ENCODE measurements at regions not wholly inside any gene's neighbourhood (a gene's known extent, or its start where the extent isn't known, plus 50 kb on each side); places are given as distances from the start of the nearest gene placed in this dataset.

GRCh38 chr1:193543259-193543658, 356.8 kb upstream of the B3GALT2 start:
- TF ChIP-seq BACH2 (CRISPR knock-in tag; IDR thresholded peaks at IDR 0.05; ENCODE audit: borderline replicate concordance) (no peak), ZNF8 (CRISPR knock-in tag; IDR thresholded peaks at IDR 0.05) (no peak), ZFP30 (CRISPR knock-in tag; IDR thresholded peaks at IDR 0.05) (no peak), POU6F1 (CRISPR knock-in tag; IDR thresholded peaks at IDR 0.05; ENCODE audit: borderline replicate concordance, low read depth) (no peak), ZC3H10 (CRISPR knock-in tag; IDR thresholded peaks at IDR 0.05) (no peak), RARB (CRISPR knock-in tag; IDR thresholded peaks at IDR 0.05) (no peak), ARNTL (CRISPR knock-in tag; IDR thresholded peaks at IDR 0.05; ENCODE audit: borderline replicate concordance, low read depth) (no peak), ISL1 (CRISPR knock-in tag; IDR thresholded peaks at IDR 0.05) (no peak), CSRNP3 (CRISPR knock-in tag; IDR thresholded peaks at IDR 0.05) (no peak), ZNF70 (CRISPR knock-in tag; IDR thresholded peaks at IDR 0.05) (no peak), ZNF565 (CRISPR knock-in tag; conservative IDR thresholded peaks at IDR 0.05; ENCODE audit: low read depth) (no peak), TOX (CRISPR knock-in tag; IDR thresholded peaks at IDR 0.05; ENCODE audit: borderline replicate concordance) (no peak)
- peak; percentile 92 for ATAC-seq

- peak; percentile 39 for ATAC-seq
- TF ChIP-seq CSDC2 (CRISPR knock-in tag; IDR thresholded peaks at IDR 0.05) (no peak), ISL1 (CRISPR knock-in tag; IDR thresholded peaks at IDR 0.05) (no peak), BACH2 (CRISPR knock-in tag; IDR thresholded peaks at IDR 0.05; ENCODE audit: borderline replicate concordance) (no peak), TCF4 (CRISPR knock-in tag; IDR thresholded peaks at IDR 0.05; ENCODE audit: borderline replicate concordance) (no peak), TSHZ2 (CRISPR knock-in tag; IDR thresholded peaks at IDR 0.05) (no peak)
Measured at GRCh38 chr1:193542690-193543089, 356.3 kb upstream of the B3GALT2 start.

- ATAC-seq: no peak
- TF ChIP-seq PPARA (CRISPR knock-in tag; IDR thresholded peaks at IDR 0.05; ENCODE audit: borderline replicate concordance) (no peak), TCF4 (CRISPR knock-in tag; IDR thresholded peaks at IDR 0.05; ENCODE audit: borderline replicate concordance) (no peak), ISL1 (CRISPR knock-in tag; IDR thresholded peaks at IDR 0.05) (no peak), SNAI2 (CRISPR knock-in tag; IDR thresholded peaks at IDR 0.05) (no peak), TSHZ2 (CRISPR knock-in tag; IDR thresholded peaks at IDR 0.05) (no peak), ZNF565 (CRISPR knock-in tag; conservative IDR thresholded peaks at IDR 0.05; ENCODE audit: low read depth) (no peak), ESRRG (CRISPR knock-in tag; IDR thresholded peaks at IDR 0.05) (no peak), POU6F1 (CRISPR knock-in tag; IDR thresholded peaks at IDR 0.05; ENCODE audit: borderline replicate concordance, low read depth) (no peak), RARB (CRISPR knock-in tag; IDR thresholded peaks at IDR 0.05) (no peak), TOX (CRISPR knock-in tag; IDR thresholded peaks at IDR 0.05; ENCODE audit: borderline replicate concordance) (no peak), PATZ1 (CRISPR knock-in tag; IDR thresholded peaks at IDR 0.05; ENCODE audit: borderline replicate concordance) (no peak), OSR1 (CRISPR knock-in tag; IDR thresholded peaks at IDR 0.05) (no peak), CSDC2 (CRISPR knock-in tag; IDR thresholded peaks at IDR 0.05) (no peak), BACH2 (CRISPR knock-in tag; IDR thresholded peaks at IDR 0.05; ENCODE audit: borderline replicate concordance) (no peak), ZNF70 (CRISPR knock-in tag; IDR thresholded peaks at IDR 0.05) (no peak), ZFP30 (CRISPR knock-in tag; IDR thresholded peaks at IDR 0.05) (no peak)
Measured at GRCh38 chr1:193540511-193540910, 354.1 kb upstream of the B3GALT2 start.
